GM12874 (cell line): ENCODE measurements at regions not wholly inside any gene's neighbourhood (a gene's known extent, or its start where the extent isn't known, plus 50 kb on each side); places are given as distances from the start of the nearest gene placed in this dataset.

Experiments
- CTCF ChIP-seq: IDR thresholded peaks from 2 replicates; pipeline ENCODE4 v1.5.1; 2011; ENCODE audit warnings: low read depth, mild to moderate bottlenecking, control low read depth, low read length, moderate library complexity; ENCODE audit not compliant: insufficient read depth

GRCh38 chr20:17859002-17859615 is 109.5 kb downstream of the SNX5 start:
- no peak for TF ChIP-seq CTCF

GRCh38 chr20:17858450-17859001 is 110.1 kb downstream of the SNX5 start:
- no peak for TF ChIP-seq CTCF

GRCh38 chr20:17857639-17858449 is 110.8 kb downstream of the SNX5 start:
- no peak for TF ChIP-seq CTCF

GRCh38 chr20:17856837-17857605 is 111.6 kb downstream of the SNX5 start:
- no peak for TF ChIP-seq CTCF

GRCh38 chr20:17856024-17856564 is 112.5 kb downstream of the SNX5 start:
- TF ChIP-seq CTCF, result no peak

GRCh38 chr20:17854307-17854903 is 114.2 kb downstream of the SNX5 start:
- TF ChIP-seq CTCF, result no peak
